PC-3 (cell line): ENCODE measurements at regions not wholly inside any gene's neighbourhood (a gene's known extent, or its start where the extent isn't known, plus 50 kb on each side); places are given as distances from the start of the nearest gene placed in this dataset.

Experiments
- ATAC-seq: fragments of 200-7000 bp; cut with Tn5 transposase; 2 replicates; pipeline ENCODE4 v1.9.1; 2020; ENCODE audit warnings: mild to moderate bottlenecking, moderate library complexity
- BruUV-seq: library from RNA; stranded (reverse); fragments of 400-500 nt; replicated peaks from 2 replicates; lab custom pipeline; 2021; lab: Mats Ljungman, UMichigan
- CTCF ChIA-PET: fragments of 300-600 bp; sonication (Branson Sonifier 250); formaldehyde crosslinking; loops from one replicate; lab custom pipeline; 2022; ENCODE audit warnings: antibody characterized with exemption; lab: Charles Lee
- POLR2A ChIA-PET: fragments of 300-600 bp; sonication (Branson Sonifier 250); formaldehyde crosslinking; loops from one replicate; lab custom pipeline; 2022; ENCODE audit warnings: antibody characterized with exemption; ENCODE audit not compliant: unreplicated experiment; lab: Charles Lee
- DNase-seq: peaks from one replicate; pipeline ENCODE4 v3.0.0-alpha.2; 2015
- H2AFZ ChIP-seq: fragments of 300-600 bp; sonication (generic); 2 replicates; pipeline ENCODE4 v1.6.0; 2016; ENCODE audit warnings: antibody characterized with exemption, low read length
- H3F3A ChIP-seq: fragments of 300-600 bp; sonication (generic); one replicate; pipeline ENCODE4 v1.6.0; 2017; ENCODE audit warnings: antibody characterized with exemption, low read length, control low read depth, mild to moderate bottlenecking; ENCODE audit not compliant: unreplicated experiment
- H3K27ac ChIP-seq: fragments of 300-600 bp; sonication (generic); 2 replicates; pipeline ENCODE4 v1.5.1; 2016; ENCODE audit warnings: mild to moderate bottlenecking, low read length
- H3K27me3 ChIP-seq: fragments of 300-600 bp; sonication (generic); 2 replicates; pipeline ENCODE4 v1.6.1; 2016; ENCODE audit warnings: low read length, mixed read lengths
- H3K36me3 ChIP-seq: fragments of 300-600 bp; sonication (generic); 2 replicates; pipeline ENCODE4 v1.6.1; 2016; ENCODE audit warnings: low read depth, mixed run types, low read length, mixed read lengths
- H3K4me1 ChIP-seq: fragments of 300-600 bp; sonication (generic); 2 replicates; pipeline ENCODE4 v1.5.1; 2016; ENCODE audit warnings: low read length; ENCODE audit not compliant: insufficient read depth
- H3K4me2 ChIP-seq: fragments of 300-600 bp; sonication (generic); 2 replicates; pipeline ENCODE4 v1.6.0; 2016; ENCODE audit warnings: low read length
- H3K4me3 ChIP-seq: fragments of 300-600 bp; sonication (generic); 2 replicates; pipeline ENCODE4 v1.5.1; 2016; ENCODE audit warnings: mild to moderate bottlenecking, low read length, mixed read lengths
- H3K79me2 ChIP-seq: fragments of 300-600 bp; sonication (generic); 2 replicates; pipeline ENCODE4 v1.6.1; 2017; ENCODE audit warnings: low read length, mixed read lengths
- H3K9ac ChIP-seq: fragments of 300-600 bp; sonication (generic); 2 replicates; pipeline ENCODE4 v1.6.0; 2016; ENCODE audit warnings: mild to moderate bottlenecking, low read length
- H3K9me2 ChIP-seq: fragments of 300-600 bp; sonication (generic); replicated peaks from 2 replicates; pipeline ENCODE4 v1.6.1; 2016; ENCODE audit warnings: mixed run types, low read length, mixed read lengths
- H3K9me3 ChIP-seq: fragments of 300-600 bp; sonication (generic); 2 replicates; pipeline ENCODE4 v1.6.1; 2016; ENCODE audit warnings: low read length, mixed read lengths
- H4K20me1 ChIP-seq: fragments of 300-600 bp; sonication (generic); 2 replicates; pipeline ENCODE4 v1.6.1; 2016; ENCODE audit warnings: low read length, mixed read lengths
- CTCF ChIP-seq: fragments of 300-600 bp; sonication (generic); conservative IDR thresholded peaks from 2 replicates; pipeline ENCODE4 v1.5.1; 2017; ENCODE audit warnings: antibody characterized with exemption, low read depth, mild to moderate bottlenecking, low read length
- EZH2 ChIP-seq: fragments of 300-600 bp; sonication (generic); IDR thresholded peaks from one replicate; pipeline ENCODE4 v1.6.1; 2017; ENCODE audit warnings: antibody characterized with exemption, mild to moderate bottlenecking, low read length; ENCODE audit not compliant: unreplicated experiment
- EZH2phosphoT487 ChIP-seq: fragments of 300-600 bp; sonication (generic); IDR thresholded peaks from 2 replicates; pipeline ENCODE4 v1.6.1; 2018; ENCODE audit warnings: mild to moderate bottlenecking, antibody characterized with exemption, low read length, borderline replicate concordance
- intact Hi-C: fragments of 100-400 bp; cut with micrococcal nuclease; formaldehyde crosslinking; loops from 2 replicates; pipeline ENCODE4 v1.9.0; 2023

DNA sequence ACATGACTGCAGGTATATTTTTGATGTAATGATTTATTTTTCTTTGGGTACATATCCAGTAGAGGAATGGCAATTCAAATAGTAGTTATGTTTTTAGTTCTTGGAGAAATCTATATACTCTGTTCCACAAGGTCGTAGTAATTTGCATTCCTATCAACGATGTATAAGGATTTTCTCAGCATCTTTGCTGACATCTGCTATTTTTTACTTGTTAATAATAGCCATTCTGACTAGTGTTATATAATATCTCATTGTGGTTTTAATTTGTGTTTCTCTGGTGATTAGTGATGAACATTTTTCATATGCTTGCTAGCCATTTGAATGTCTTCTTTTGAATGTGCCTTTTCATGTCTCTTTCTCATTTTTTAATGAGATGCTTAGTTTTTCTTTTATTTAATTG is 292.1 kb upstream of the RGS18 start:
- Histone ChIP-seq H3K9ac (no peak overlapping the region), H3K36me3 (no peaks in the 10 kb centered on the region), H3F3A (no peaks in the 10 kb centered on the region), H4K20me1 (no peaks in the 10 kb centered on the region), H3K27ac (no peak overlapping the region), H3K9me2 (no peaks in the 10 kb centered on the region), H3K4me2 (no peak overlapping the region), H3K4me3 (no peak overlapping the region), H3K4me1 (no peaks in the 10 kb centered on the region), H3K9me3 (no peaks in the 10 kb centered on the region), H2AFZ (no peak overlapping the region), H3K79me2 (no peaks in the 10 kb centered on the region), H3K27me3 (no peaks in the 10 kb centered on the region)
- ChIA-PET POLR2A (no interaction called here), CTCF (no interaction called here)
- no TSS peak for BruUV-seq
- TF ChIP-seq EZH2, result no peak
- no peak for TF ChIP-seq EZH2phosphoT487
- intact Hi-C loops, result no loop called here
- DNase-seq, result no peak
- ATAC-seq, result no peak

DNA sequence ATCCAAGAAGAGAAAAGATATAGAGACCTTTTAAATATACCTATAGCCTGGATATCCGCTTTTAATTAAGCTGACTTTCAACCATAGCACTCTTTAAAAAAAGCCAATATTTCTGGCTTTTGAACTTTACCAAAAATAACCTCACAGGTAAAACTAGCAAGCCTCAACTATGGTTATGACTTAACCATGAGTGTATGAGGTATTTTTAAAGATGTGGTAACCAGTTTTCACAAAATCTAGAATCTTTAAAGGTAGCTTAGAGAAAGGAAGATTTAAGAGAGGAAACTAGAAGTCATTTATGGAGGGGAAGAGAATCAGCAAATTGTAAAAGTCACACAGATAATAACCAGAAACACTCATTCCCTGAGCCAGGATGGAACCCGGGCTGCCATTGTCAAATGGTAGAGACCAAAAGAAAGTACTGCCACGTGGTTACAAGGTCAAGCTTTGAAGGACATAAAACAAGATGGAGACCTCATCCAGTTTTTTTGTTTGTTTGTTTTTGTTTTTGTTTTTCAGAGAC is 288.4 kb upstream of the RGS18 start:
- no peak for ATAC-seq
- Histone ChIP-seq H2AFZ (no peak overlapping the region), H3K27me3 (no peaks in the 10 kb centered on the region), H3F3A (no peaks in the 10 kb centered on the region), H4K20me1 (no peaks in the 10 kb centered on the region), H3K4me3 (no peak overlapping the region), H3K9ac (no peak overlapping the region), H3K9me3 (no peaks in the 10 kb centered on the region), H3K79me2 (no peaks in the 10 kb centered on the region), H3K27ac (no peak overlapping the region), H3K9me2 (no peaks in the 10 kb centered on the region), H3K4me1 (no peaks in the 10 kb centered on the region), H3K4me2 (no peak overlapping the region), H3K36me3 (no peaks in the 10 kb centered on the region)
- no TSS peak for BruUV-seq
- intact Hi-C loops, result no loop called here
- no peak for TF ChIP-seq EZH2
- no peak for TF ChIP-seq EZH2phosphoT487
- no peak for TF ChIP-seq CTCF
- ChIA-PET POLR2A (no interaction called here), CTCF (no interaction called here)
- no peak for DNase-seq

DNA sequence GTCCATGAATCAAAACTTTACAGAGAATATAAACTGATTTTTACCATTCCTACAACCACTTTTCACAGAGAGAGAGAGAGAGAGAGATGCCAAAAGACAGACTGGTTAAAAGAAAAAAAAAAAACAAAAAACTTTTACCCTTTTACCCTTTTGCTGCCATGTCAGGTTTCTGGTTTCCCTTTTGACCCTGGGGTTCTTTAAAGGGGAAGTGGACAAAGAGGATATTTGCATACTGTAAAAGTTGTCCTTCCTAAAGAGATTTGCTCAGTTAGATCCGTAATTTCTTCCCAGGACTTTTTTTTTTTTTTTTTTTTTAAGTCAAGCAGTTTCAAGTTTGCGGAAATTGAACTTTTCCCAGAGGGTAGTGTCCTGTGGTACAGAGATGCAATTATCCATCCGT is 287.8 kb upstream of the RGS18 start:
- Histone ChIP-seq H3K4me1 (no peaks in the 10 kb centered on the region), H4K20me1 (no peaks in the 10 kb centered on the region), H3K9me2 (no peaks in the 10 kb centered on the region), H3K79me2 (no peaks in the 10 kb centered on the region), H3K36me3 (no peaks in the 10 kb centered on the region), H3K9me3 (no peaks in the 10 kb centered on the region), H3F3A (no peaks in the 10 kb centered on the region), H3K27me3 (no peaks in the 10 kb centered on the region), H3K4me3 (no peak overlapping the region), H3K27ac (no peak overlapping the region), H3K9ac (no peak overlapping the region), H2AFZ (no peak overlapping the region), H3K4me2 (no peak overlapping the region)
- ATAC-seq (no peak), DNase-seq (no peak)
- ChIA-PET CTCF (no interaction called here), POLR2A (no interaction called here)
- no TSS peak for BruUV-seq
- intact Hi-C loops, result no loop called here
- no peak for TF ChIP-seq EZH2phosphoT487
- TF ChIP-seq EZH2, result no peak
- no peak for TF ChIP-seq CTCF
